ENCODE measurements at regions not wholly inside any gene's neighbourhood (a gene's known extent, or its start where the extent isn't known, plus 50 kb on each side); places are given as distances from the start of the nearest gene placed in this dataset.
"Not testable (repeated sequence)": the region's sequence is repeated elsewhere in the genome, so short reads cannot be mapped to it uniquely, and the experiment has no call there.

DNA sequence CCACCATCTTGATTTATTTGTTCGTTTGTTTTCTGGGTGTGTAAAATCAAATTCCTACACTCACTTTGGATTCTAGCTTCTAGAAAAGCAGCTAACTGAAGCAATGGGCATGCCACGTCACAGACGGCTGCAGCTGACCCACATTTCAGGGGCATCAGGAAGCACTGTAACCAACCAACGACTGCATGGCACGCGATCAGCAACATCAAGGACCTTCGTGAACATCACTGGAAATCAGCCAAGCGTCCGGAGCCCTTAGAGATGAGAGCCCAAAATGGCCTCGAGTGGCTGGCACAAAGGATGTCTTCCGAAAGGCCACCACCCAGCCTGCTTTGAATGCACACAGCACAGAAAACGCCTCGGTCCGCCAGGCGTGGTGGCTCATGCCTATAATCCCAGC, 191.1 kb downstream of the OLFM1 start:
- DNase-seq, result no peak

DNA sequence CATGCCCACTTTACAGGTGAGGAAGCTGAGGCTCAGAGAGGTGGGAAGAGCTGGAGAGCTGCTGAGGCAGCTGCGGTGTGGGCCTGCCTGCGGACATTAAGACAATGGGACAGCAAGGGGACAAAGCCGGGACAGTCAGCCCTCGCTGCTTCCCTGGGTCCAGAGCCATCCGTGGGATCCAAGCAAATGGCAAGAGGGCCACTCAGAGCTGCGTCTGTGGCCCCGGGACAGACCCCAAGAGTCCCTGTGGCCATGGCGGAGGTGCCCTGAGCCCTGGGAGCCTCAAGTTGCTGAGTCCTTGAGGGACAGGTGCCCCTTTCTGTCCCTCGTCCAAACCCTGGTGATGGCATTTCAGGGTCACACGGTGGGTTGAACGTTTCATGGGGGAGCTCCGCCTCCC, 191.9 kb downstream of the OLFM1 start:
- DNase-seq, result no peak

DNA sequence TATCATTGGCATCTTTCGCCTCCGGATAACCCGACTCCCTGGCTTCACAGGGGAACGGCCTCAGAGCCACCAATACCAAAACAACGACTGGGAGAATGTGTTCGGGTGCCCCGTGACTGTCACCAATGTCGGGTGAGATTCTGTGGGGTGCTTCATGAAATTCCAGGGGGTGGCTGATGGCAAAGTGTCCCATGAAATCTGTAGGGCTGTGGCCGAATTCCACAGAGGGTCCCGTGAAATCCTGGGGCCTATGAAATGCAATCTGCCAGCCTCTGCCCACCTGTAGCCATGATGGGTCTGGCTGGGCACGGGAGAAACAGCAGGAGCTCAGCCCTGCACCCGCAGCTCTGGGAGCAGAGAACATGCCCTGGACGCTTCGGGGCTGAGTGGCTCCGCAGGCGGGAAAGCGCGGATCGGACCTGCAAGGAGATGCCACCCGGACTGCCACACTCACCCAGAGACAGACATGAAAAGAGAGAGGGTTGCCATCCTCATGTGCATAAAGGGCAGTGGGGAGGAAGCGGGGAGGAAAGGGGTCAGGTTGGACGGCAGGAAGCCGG, 192.4 kb downstream of the OLFM1 start:
- no peak for DNase-seq

DNA sequence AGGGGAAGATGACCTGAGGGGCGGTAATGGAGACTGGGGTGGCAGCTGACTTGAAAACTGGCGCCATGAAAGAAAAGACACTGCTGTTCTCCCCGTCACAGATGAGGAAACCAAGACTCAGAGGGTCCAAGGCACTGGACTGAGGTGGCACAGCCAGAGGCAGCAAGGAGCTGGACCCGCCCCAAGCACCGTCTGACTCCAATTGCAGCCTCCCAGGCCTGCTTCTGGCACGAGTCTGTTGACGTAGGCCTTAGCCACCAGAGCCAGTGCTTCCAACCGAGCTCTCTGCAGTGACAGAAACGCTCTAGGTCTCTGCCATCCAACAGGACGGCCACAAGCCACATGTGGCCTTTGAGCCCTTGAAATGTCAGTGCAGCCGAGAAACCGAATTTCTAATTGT, 193.2 kb downstream of the OLFM1 start:
- no peak for DNase-seq

DNA sequence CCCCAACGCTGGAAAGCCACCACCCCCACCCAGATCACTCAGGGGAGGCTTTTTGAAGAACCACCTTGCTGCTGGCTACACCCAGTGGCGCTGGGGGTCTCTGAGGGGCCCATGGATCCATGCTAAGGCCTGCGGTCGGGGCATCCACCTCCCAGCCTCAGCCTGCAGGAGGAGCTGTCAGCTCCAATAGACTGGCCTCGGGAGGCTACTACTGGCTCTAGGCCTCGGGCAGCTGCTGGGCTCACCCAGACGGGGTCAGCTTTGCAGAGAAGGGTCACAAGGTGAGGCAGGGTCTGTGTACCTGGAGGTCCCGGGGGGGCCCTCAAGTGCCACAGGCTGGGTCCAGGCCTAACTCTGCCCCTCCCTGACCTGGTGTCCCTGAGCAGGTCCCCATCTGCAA, 193.7 kb downstream of the OLFM1 start:
- no peak for DNase-seq

DNA sequence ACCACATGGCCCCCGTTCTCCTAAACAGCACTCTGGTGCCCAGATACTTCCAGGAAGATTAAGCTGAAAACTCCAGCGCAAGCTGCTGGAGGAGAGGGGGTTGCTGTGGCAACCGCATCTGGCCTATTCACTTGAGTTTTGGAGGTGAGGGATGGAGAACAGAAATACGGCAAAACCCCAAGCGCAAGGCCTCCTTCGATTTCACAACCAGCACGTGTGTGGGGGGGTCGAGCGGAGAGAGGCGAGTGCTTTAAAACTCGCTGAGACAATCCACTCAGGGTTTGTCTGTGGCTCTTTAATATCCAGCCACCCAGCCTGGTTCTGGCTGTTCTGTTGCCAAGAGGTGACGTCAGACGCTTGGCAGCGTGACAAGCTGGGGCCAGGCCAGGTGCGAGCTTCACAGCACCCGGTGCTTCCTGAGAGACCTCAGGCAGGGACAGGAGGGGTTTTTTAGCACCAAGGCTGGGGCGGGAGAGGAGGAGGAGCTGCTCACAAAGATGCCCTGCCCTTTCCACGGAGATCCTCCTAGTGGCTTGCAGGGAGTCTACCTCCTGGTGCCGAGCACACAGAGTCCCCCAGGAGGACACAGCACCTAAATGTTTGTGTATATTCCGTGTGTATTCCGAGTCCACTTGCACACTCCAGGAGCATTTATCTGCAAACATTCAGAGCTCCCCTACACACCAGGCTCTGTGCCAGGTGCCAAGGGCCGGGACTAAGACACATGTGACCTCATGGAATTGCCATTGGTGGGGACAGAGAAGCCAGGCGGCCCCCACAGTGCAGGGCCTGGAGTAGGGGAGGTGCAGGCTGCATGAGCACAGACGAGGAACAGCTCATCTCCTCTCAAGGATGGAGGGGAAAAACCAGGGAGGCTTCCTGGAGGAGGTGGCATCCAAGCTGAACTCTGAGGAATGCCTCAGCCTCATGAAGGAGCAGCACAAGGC, 194.6 kb downstream of the OLFM1 start:
- peak; percentile 99 for DNase-seq

DNA sequence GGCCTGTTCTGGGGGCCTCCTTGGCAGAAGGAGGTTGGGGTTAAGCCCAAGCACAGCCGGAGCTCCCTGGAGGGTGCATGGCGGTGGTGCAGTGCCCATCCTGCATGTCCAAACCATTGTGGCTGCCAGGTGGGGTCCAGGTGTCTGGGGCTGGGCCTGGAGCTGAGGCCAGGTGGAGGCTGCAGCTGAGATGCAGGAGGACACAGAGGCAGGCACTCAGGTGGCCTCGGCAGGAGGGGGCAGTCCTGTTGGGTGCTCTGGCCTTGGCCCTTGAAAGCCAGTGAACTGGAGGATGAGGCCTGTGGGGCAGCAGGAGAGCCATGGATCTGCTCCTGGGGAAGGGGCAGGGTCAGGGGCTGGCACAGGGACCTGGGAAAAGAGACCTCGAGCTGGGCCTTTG, 195.3 kb downstream of the OLFM1 start:
- DNase-seq, result no peak

- no peak for DNase-seq
Measured at GRCh38 chr9:135283671-135284070, 195.9 kb upstream of the PPP1R26 start.

DNA sequence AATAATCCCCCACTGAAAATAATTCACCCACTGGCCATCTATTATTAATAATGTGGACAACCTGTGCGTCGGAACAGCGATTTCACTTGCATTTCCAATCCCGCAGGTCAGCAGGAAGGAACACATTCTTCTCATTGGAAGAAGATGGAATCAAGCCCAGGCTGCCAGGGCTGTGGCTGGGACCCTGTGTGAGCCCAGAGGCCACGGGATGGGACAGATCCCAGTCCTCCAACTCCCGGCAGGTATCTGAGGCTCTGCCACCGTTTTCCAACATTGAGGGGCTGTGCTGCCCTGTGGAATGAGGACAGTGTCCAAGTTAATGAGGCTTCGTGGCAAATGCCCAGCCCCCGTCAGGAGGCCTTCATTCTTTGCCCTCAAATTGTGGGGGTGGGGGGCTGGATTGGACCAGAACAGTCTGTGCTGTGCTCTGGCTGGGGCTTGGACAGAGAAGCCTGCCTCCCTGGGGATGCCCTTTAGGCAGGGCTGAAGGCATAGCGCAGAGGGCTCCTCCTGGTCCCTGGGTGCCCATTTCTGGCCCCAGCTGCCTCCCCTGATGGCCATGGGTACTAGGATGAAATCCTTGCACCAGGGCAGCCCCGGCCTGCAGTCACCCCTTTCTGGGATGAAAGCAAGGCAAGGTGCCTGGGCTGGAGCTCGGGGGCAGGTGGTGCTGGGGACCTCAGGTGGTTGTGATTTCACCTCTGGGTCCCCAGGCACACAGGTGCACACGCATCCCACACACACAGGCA, 195.0 kb upstream of the PPP1R26 start:
- DNase-seq, result no peak

DNA sequence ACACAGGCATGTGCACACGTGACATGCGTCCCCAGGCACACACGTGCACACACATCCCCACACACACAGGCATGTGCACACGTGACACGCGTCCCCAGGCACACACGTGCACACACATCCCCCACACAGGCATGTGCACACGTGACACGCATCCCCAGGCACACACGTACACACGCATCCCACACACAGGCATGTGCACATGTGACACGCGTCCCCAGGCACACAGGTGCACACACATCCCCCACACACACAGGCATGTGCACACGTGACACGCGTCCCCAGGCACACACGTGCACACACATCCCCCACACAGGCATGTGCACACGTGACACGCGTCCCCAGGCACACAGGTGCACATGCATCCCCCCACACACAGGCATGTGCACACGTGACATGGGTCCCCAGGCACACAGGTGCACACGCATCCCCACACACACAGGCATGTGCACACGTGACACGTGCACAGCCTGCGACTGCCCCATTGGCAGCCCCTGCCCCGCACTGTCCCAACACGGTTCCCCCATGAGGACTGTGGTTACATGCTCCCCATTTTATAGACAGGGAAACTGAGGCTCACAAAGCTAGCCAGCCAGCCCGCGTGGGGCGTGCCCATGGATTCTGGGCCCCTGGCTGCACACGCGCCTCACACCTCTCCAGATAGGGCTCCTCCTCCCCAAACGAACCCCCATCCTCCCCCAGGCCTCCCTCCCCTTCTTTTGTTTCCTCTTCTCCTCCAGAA, 193.2 kb upstream of the PPP1R26 start:
- DNase-seq, result not testable (repeated sequence)

DNA sequence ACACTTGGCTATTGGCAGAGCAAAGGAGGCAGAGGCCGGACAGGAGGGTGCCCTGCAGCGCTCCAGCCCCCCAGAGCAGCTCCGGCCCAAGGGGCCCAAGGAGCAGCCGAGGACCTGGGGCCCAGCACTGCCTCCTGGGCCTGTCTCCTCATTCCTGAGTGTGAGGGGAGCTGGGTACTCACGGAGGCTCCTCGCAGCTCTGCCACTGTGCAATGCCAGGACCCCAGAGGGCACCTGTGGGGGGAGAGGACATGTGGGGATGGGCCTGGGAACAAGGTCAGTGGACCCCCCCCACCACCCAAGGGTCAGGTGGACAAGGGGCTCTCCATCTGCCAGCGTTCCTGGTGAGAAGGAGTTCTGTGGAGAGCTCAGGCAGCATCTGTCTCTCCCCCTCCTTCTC, 192.6 kb upstream of the PPP1R26 start:
- peak in 1 of 2 experiments; percentile 14 for DNase-seq

- no peak for DNase-seq
Measured at GRCh38 chr9:135287627-135288026, 192.0 kb upstream of the PPP1R26 start.

- DNase-seq, result no peak
Measured at GRCh38 chr9:135288054-135288453, 191.5 kb upstream of the PPP1R26 start.

DNA sequence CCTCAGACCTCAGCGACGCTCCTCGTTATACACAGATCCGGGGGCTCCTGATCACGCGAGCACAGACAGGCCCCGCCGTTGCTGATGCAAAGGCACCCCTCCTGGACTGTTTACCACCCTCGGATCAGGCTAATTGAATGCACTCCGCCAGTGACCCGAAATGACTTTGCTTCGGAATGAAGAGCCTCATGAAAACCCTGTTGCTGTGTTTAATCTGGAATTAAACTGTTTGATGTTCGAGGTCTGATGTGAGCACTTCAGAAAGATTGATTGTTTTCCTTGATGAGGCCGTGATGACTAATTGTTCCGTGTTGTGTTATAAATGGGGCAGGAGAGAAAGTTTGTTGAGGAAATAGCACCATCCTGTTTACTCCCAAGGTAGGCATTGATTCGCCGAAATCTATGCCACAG, 190.5 kb upstream of the PPP1R26 start:
- no peak for DNase-seq

GRCh38 chr9:135290086-135290485, 189.5 kb upstream of the PPP1R26 start:
- DNase-seq, result no peak

GRCh38 chr9:135290566-135290965, 189.0 kb upstream of the PPP1R26 start:
- DNase-seq, result no peak

DNA sequence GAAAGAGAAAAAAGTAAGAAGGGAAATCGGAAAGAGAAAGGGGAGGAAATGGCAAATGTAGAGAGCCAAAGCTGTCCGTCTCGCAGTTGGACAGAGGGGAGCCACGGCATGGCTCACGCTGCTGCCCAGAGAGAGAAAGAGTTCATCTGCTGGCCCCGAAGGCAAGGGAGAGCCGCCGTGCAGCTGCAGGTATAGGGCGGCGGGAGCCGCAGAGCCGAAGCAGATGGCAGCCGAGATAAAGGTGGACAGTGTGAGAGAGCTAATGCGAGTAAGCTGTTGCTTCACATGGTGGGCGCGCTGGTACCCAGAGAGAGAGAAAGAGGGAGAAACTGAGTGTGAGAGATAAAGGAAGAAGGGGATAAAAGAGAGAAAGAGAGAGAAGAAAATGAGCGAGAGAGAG, 188.4 kb upstream of the PPP1R26 start:
- peak in 1 of 2 experiments; percentile 75 for DNase-seq

GRCh38 chr9:135294836-135295235, 184.7 kb upstream of the PPP1R26 start:
- DNase-seq, result no peak

DNA sequence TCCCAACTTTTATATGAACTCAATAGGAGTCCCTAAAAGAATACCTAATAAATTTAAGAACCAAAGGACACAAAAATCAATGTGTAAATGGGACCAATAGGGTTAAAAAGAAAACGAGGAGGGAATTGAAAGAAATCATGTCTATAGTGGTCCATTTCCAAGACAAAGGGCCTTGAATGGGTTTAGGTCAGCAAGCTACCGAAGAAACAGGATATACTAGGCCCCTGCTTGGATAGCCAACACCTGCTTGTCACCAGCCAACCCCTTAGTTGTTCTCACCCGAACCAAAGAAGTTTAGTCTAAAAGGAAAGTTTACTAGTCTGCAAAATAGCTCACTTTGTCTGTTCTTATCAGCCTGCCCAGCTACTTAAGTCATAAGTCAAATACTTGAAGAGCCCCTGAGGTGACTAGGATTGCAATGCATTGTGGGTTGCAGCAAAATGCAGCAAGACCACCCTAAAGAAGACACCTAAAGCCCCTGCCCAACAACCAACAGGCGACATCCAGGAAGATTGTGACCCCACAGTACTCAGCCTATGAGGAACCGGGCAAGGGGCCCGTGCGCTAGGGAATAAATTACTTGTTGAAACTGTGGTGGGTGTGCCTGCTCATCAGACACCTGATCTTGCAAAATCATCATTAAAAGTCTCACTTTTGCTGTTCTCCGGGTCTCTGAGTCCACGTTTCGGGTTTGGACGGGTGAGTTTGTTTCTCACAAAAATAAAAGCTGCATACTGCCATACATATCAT, 183.9 kb upstream of the PPP1R26 start:
- no peak for DNase-seq

DNA sequence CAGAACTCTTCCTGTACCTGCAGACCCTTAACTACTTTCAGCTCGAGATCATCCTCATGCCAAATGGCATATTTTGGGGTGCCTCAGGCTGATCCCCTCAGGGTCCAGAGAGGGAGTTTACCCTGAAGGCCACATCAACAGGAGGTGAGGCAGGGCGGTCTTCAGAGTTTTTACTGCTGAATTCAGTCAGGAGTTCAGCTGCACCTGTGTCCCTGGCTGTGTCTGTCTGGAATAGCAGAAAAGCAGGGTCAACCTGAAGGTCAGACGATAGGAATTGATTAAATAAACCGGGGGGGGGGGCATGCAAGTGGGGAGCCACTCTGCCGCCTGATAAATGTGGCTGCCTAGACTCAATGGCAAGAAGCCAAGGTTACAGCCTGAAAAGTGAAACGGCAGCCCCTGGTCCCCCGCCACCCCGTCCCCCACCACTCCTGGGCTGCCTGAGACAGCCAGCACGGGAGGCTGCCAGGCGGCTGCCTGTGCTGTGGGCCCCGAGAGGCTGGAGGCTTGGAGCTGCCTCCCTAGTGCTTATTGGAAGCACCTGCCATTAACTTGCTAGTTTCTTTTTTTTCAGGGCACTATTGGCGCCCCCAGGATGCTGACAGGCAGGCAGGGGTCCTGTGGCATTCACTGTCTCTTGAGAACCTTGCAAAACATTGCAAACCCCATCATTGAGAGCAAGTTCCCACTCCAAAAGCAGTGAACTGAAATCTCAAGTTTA, 182.7 kb upstream of the PPP1R26 start:
- no peak for DNase-seq

GRCh38 chr9:135297456-135298075, 182.0 kb upstream of the PPP1R26 start:
- no peak for DNase-seq

Measured in NCI-H524 (cell line).